ENCODE measurements at regions not wholly inside any gene's neighbourhood (a gene's known extent, or its start where the extent isn't known, plus 50 kb on each side); places are given as distances from the start of the nearest gene placed in this dataset.

GRCh38 chr5:105563842-105564241 is 2001.3 kb upstream of the NUDT12 start:
- no peak for DNase-seq
- no peaks in the 10 kb centered on the region for H3K9me3 ChIP-seq
- no peak overlapping the region for H3K4me3 ChIP-seq
- no peaks in the 10 kb centered on the region for H3K36me3 ChIP-seq
- no peak overlapping the region for H3K27ac ChIP-seq
- H3K4me1 ChIP-seq: no peaks in the 10 kb centered on the region
- no peaks in the 10 kb centered on the region for H3K27me3 ChIP-seq
- no peak for ATAC-seq
- intact Hi-C loops (cut with DNase I): no loop called here
- TF ChIP-seq CTCF (IDR thresholded peaks at IDR 0.05): no peak

- no peaks in the 10 kb centered on the region for H3K4me1 ChIP-seq
- TF ChIP-seq CTCF (IDR thresholded peaks at IDR 0.05): no peak
- no peaks in the 10 kb centered on the region for H3K27me3 ChIP-seq
- H3K27ac ChIP-seq: no peak overlapping the region
- intact Hi-C loops (cut with DNase I): no loop called here
- ATAC-seq (no peak), DNase-seq (no peak)
- H3K36me3 ChIP-seq: no peaks in the 10 kb centered on the region
- H3K9me3 ChIP-seq: no peaks in the 10 kb centered on the region
- no peak overlapping the region for H3K4me3 ChIP-seq
These were observed 1992.1 kb upstream of the NUDT12 start for GRCh38 chr5:105554568-105555169.

GRCh38 chr5:105544300-105544699 is 1981.7 kb upstream of the NUDT12 start:
- no peaks in the 10 kb centered on the region for H3K27me3 ChIP-seq
- no peaks in the 10 kb centered on the region for H3K4me1 ChIP-seq
- no peak overlapping the region for H3K4me3 ChIP-seq
- no peak for DNase-seq
- no peak overlapping the region for H3K27ac ChIP-seq
- no peak for ATAC-seq
- H3K9me3 ChIP-seq: no peaks in the 10 kb centered on the region
- intact Hi-C loops (cut with DNase I): no loop called here
- no peak for TF ChIP-seq CTCF (IDR thresholded peaks at IDR 0.05)
- H3K36me3 ChIP-seq: no peaks in the 10 kb centered on the region

DNA sequence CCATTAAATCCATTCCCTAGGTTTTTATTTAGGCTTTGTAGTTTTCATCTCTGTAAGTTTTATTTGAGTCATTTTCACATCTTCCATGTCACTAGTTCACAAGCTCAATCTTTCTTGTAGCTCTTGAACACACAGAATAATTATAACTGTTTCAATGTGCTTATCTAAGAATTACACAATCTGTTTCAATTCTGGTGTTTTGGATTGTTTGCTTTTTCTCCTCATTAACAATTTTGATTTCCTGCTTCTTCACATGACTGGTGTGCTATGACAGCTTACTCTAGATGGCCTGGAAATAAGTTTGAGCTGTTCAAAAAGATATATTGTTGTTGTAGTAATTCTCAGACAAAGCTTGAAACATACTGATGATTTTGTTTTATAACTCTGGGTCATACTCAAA is 1974.1 kb upstream of the NUDT12 start:
- Histone ChIP-seq H3K4me1 (no peaks in the 10 kb centered on the region), H3K4me3 (no peak overlapping the region), H3K36me3 (no peaks in the 10 kb centered on the region), H3K27me3 (no peaks in the 10 kb centered on the region), H3K27ac (no peak overlapping the region), H3K9me3 (no peaks in the 10 kb centered on the region)
- ATAC-seq (no peak), DNase-seq (no peak)
- no peak for TF ChIP-seq CTCF (IDR thresholded peaks at IDR 0.05)
- intact Hi-C loops (cut with DNase I): no loop called here

DNA sequence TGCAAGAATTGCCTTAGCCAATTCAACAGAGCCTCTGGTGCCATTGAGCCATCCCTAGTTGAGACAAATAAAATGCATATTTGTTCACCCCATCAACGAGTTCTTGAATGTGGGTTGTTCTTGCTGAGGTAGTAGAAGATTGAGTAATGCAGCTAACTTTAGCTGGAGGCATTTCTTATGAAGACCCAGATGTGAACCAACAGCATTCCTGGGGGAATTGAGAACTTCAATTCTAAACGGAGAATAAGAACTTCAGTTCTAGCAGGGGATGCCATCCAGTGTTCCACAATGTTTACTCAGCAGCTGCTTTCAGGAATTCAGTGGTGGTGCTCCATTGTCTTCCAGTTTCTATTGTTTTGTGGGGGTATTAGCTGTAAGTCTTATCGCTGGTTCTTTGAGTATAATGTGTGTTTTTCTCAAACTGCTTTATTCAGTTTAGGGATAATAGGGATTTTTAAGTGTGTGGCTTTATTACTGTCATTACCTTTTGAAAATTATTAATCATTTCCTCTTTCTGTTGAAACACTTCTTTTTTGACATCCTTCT is 1968.2 kb upstream of the NUDT12 start:
- Histone ChIP-seq H3K36me3 (no peaks in the 10 kb centered on the region), H3K4me1 (no peaks in the 10 kb centered on the region), H3K27me3 (no peaks in the 10 kb centered on the region), H3K27ac (no peak overlapping the region), H3K4me3 (no peak overlapping the region), H3K9me3 (no peaks in the 10 kb centered on the region)
- TF ChIP-seq CTCF (IDR thresholded peaks at IDR 0.05): no peak
- intact Hi-C loops (cut with DNase I): no loop called here
- no peak for DNase-seq
- ATAC-seq: no peak

GRCh38 chr5:105529851-105530250 is 1967.3 kb upstream of the NUDT12 start:
- ATAC-seq (no peak), DNase-seq (no peak)
- no peaks in the 10 kb centered on the region for H3K36me3 ChIP-seq
- no peaks in the 10 kb centered on the region for H3K4me1 ChIP-seq
- H3K27ac ChIP-seq: no peak overlapping the region
- no peaks in the 10 kb centered on the region for H3K27me3 ChIP-seq
- no peaks in the 10 kb centered on the region for H3K9me3 ChIP-seq
- H3K4me3 ChIP-seq: no peak overlapping the region
- TF ChIP-seq CTCF (IDR thresholded peaks at IDR 0.05): no peak
- intact Hi-C loops (cut with DNase I): no loop called here
